Activated B cell treated with CpG ODN at 0.5 μM for 24 hours (primary cell): ENCODE measurements at regions not wholly inside any gene's neighbourhood (a gene's known extent, or its start where the extent isn't known, plus 50 kb on each side); places are given as distances from the start of the nearest gene placed in this dataset.

Experiments
- ATAC-seq: fragments of 200-7000 bp; cut with Tn5 transposase; one replicate; pipeline ENCODE4 v1.10.0; 2021; ENCODE audit warnings: low read depth, mild to moderate bottlenecking, moderate library complexity
- CTCF ChIA-PET: fragments of 350-600 bp; sonication (Branson Sonifier 250); formaldehyde crosslinking; loops from one replicate; lab custom pipeline; 2021; ENCODE audit warnings: antibody characterized with exemption; lab: Charles Lee
- POLR2A ChIA-PET: fragments of 350-600 bp; sonication (Branson Sonifier 250); formaldehyde crosslinking; loops from one replicate; lab custom pipeline; 2021; ENCODE audit warnings: antibody characterized with exemption; lab: Charles Lee
- DNase-seq: peaks from one replicate; pipeline ENCODE4 v3.0.0; 2022
- H3K27ac Mint-ChIP-seq: one replicate; pipeline ENCODE4 v1.8.0; 2020; ENCODE audit warnings: mixed read lengths
- H3K27me3 Mint-ChIP-seq: one replicate; pipeline ENCODE4 v1.8.0; 2021; ENCODE audit warnings: mixed read lengths
- H3K36me3 Mint-ChIP-seq: one replicate; pipeline ENCODE4 v1.8.0; 2021; ENCODE audit warnings: low read depth, mixed read lengths
- H3K4me1 Mint-ChIP-seq: one replicate; pipeline ENCODE4 v1.8.0; 2021; ENCODE audit warnings: mixed read lengths
- H3K4me3 Mint-ChIP-seq: one replicate; pipeline ENCODE4 v1.8.0; 2020; ENCODE audit warnings: mild to moderate bottlenecking, mixed read lengths
- H3K9me3 Mint-ChIP-seq: one replicate; pipeline ENCODE4 v1.8.0; 2020; ENCODE audit warnings: mixed read lengths
- CTCF ChIP-seq: fragments of 200-600 bp; IDR thresholded peaks from one replicate; pipeline ENCODE4 v1.8.0; 2022; ENCODE audit warnings: antibody characterized with exemption, mild to moderate bottlenecking
- intact Hi-C: fragments of 100-400 bp; cut with micrococcal nuclease; formaldehyde crosslinking; loops from one replicate; pipeline ENCODE4 v1.15.1; 2024

GRCh38 chr11:87739766-87740165 is 435.5 kb downstream of the RAB38 start:
- H3K9me3 Mint-ChIP-seq: no peaks in the 10 kb centered on the region
- ChIA-PET CTCF (no interaction called here), POLR2A (no interaction called here)
- TF ChIP-seq CTCF: no peak
- H3K36me3 Mint-ChIP-seq: no peaks in the 10 kb centered on the region
- ATAC-seq: no peak
- no peak overlapping the region for H3K27ac Mint-ChIP-seq
- intact Hi-C loops: no loop called here
- no peak overlapping the region for H3K4me3 Mint-ChIP-seq
- H3K27me3 Mint-ChIP-seq: no peaks in the 10 kb centered on the region
- no peaks in the 10 kb centered on the region for H3K4me1 Mint-ChIP-seq
- DNase-seq: no peak

- POLR2A ChIA-PET: no interaction called here
- no peak overlapping the region for H3K27ac Mint-ChIP-seq
Observed at GRCh38 chr11:87739261-87739660, 436.0 kb downstream of the RAB38 start.

GRCh38 chr11:87736928-87737327 is 438.3 kb downstream of the RAB38 start:
- Mint-ChIP-seq H3K4me3 (no peak overlapping the region), H3K27me3 (no peaks in the 10 kb centered on the region), H3K9me3 (peaks cover 2% of the 10 kb centered on the region), H3K36me3 (no peaks in the 10 kb centered on the region), H3K27ac (no peak overlapping the region), H3K4me1 (no peaks in the 10 kb centered on the region)
- intact Hi-C loops: no loop called here
- CTCF ChIA-PET: no interaction called here
- TF ChIP-seq CTCF: no peak
- ATAC-seq (no peak), DNase-seq (no peak)
- POLR2A ChIA-PET: no interaction called here

More at GRCh38 chr11:87739261-87739660, 436.0 kb downstream of the RAB38 start:
- intact Hi-C loops: no loop called here
- Mint-ChIP-seq H3K27me3 (no peaks in the 10 kb centered on the region), H3K36me3 (no peaks in the 10 kb centered on the region), H3K9me3 (no peaks in the 10 kb centered on the region), H3K4me1 (no peaks in the 10 kb centered on the region), H3K4me3 (no peak overlapping the region)
- ATAC-seq (no peak), DNase-seq (no peak)
- no peak for TF ChIP-seq CTCF
- CTCF ChIA-PET: no interaction called here

GRCh38 chr11:87726506-87726905 is 448.7 kb downstream of the RAB38 start:
- Mint-ChIP-seq H3K4me3 (no peak overlapping the region), H3K4me1 (no peaks in the 10 kb centered on the region), H3K27me3 (no peaks in the 10 kb centered on the region), H3K27ac (no peak overlapping the region), H3K9me3 (no peaks in the 10 kb centered on the region), H3K36me3 (no peaks in the 10 kb centered on the region)
- ATAC-seq (no peak), DNase-seq (no peak)
- ChIA-PET CTCF (no interaction called here), POLR2A (no interaction called here)
- no peak for TF ChIP-seq CTCF
- intact Hi-C loops: no loop called here

- no peaks in the 10 kb centered on the region for H3K9me3 Mint-ChIP-seq
- TF ChIP-seq CTCF: no peak
- ChIA-PET POLR2A (no interaction called here), CTCF (no interaction called here)
- intact Hi-C loops: no loop called here
- H3K4me3 Mint-ChIP-seq: no peak overlapping the region
- DNase-seq: no peak
- no peak for ATAC-seq
- no peaks in the 10 kb centered on the region for H3K4me1 Mint-ChIP-seq
- no peaks in the 10 kb centered on the region for H3K27me3 Mint-ChIP-seq
- H3K27ac Mint-ChIP-seq: no peak overlapping the region
- no peaks in the 10 kb centered on the region for H3K36me3 Mint-ChIP-seq
Observed at GRCh38 chr11:87724358-87724757, 450.9 kb downstream of the RAB38 start.
